ENCODE measurements at regions not wholly inside any gene's neighbourhood (a gene's known extent, or its start where the extent isn't known, plus 50 kb on each side); places are given as distances from the start of the nearest gene placed in this dataset.
"Not testable (repeated sequence)": the region's sequence is repeated elsewhere in the genome, so short reads cannot be mapped to it uniquely, and the experiment has no call there.

DNA sequence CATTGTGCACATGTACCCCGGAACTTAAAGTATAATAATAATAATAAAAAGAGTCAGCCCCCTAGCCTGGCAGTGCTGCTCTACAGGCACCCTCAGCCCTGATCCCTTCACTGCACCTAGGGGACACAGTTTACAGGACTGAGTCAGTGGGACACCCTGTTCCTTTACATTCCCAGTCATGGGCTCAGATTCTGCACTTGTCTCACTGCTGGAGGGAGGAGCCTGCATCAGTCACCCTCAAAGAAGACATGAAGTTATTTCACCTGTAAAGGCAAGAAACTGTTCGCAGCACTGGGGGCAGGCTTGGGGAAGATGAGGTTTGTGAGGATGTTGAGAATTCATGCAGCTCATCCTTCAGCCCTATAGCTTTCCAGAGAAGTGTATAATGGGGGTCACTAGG is 50.7 kb upstream of the VPREB1 start:
- DNase-seq: no peak

GRCh38 chr22:22193462-22193861 is 51.1 kb upstream of the VPREB1 start:
- DNase-seq: not testable (repeated sequence)

GRCh38 chr22:22193006-22193405 is 51.6 kb upstream of the VPREB1 start:
- DNase-seq: not testable (repeated sequence)

GRCh38 chr22:22189796-22190195 is 54.8 kb upstream of the VPREB1 start:
- DNase-seq: not testable (repeated sequence)

GRCh38 chr22:22187863-22188262 is 56.7 kb upstream of the VPREB1 start:
- not testable (repeated sequence) for DNase-seq

DNA sequence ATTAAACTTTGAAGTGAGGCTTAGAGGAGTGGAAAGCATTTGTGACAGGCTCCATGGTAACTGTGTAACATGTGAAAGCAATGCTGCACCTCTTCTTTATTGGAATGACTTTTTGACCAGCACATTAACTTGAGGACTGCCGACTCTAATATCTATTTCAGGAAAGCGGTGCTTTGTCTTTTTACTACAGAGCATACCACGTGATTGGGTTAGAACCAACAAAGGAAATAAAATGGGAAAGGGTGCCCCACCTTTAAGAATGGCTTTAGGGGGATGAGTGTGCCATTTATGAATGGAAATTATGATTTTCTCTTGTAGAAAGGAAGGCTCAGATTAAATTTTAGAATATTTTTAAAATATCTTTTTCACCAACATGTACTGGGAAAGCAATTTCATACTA is 57.3 kb upstream of the VPREB1 start:
- DNase-seq: no peak

DNA sequence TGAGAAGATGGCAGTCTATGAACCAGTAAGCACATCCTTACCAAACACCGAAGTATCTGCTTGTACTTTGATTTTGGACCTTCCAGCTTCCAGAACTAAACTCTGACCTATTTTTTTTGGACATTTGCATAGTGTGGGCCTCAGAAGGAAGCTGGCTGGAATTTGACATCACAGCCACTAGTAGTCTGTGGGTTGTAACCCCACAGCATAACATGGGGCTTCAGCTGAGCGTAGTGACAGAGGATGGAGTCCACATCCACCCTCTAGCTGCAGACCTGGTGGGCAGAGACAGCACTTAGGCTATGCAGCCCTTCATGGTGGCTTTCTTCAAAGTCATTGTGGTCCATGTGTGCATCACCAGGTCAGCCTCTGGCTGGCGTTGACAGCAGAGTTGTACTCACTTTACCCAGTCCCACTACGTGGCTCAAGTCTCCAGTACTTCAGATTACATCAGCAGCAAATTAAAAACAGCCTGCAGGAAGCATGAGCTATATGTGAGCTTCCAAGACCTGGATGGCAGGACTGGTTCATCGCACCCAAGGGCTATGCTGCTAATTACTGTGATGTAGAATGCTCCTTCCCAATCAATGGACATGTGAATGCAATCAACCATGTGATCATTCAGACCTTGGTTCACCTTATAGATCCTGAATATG is 58.6 kb upstream of the VPREB1 start:
- DNase-seq: no peak

GRCh38 chr22:22185217-22185616 is 59.4 kb upstream of the VPREB1 start:
- DNase-seq: no peak

GRCh38 chr22:22184277-22184807 is 60.2 kb upstream of the VPREB1 start:
- no peak for DNase-seq

GRCh38 chr22:22182990-22183264 is 61.7 kb upstream of the VPREB1 start:
- DNase-seq: no peak

GRCh38 chr22:22182218-22182989 is 62.2 kb upstream of the VPREB1 start:
- no peak for DNase-seq

- no peak for DNase-seq
These were observed 63.2 kb upstream of the VPREB1 start for GRCh38 chr22:22181341-22181850.

GRCh38 chr22:22180738-22181285 is 63.8 kb upstream of the VPREB1 start:
- no peak for DNase-seq

DNA sequence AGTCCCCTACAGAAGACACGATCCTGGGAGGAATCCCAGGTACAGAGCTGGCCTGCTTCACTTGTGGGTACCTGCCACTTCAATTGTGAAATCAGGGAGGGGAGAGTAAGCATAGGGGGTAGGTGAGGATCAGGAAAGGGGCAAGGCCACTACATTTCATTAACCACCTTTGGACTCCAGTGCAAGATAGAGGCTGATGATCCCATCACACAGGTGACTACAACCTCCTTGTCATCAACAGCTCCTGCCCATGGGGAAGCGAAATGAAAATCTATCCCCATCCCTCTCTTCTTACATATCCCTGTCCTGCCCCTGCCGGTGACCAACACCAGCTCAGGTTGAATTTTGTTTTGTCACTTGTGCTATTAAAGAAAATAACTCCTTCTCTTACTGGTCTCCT is 64.7 kb upstream of the VPREB1 start:
- no peak for DNase-seq

- no peak for DNase-seq
These were observed 65.6 kb upstream of the VPREB1 start for GRCh38 chr22:22178992-22179391.

DNA sequence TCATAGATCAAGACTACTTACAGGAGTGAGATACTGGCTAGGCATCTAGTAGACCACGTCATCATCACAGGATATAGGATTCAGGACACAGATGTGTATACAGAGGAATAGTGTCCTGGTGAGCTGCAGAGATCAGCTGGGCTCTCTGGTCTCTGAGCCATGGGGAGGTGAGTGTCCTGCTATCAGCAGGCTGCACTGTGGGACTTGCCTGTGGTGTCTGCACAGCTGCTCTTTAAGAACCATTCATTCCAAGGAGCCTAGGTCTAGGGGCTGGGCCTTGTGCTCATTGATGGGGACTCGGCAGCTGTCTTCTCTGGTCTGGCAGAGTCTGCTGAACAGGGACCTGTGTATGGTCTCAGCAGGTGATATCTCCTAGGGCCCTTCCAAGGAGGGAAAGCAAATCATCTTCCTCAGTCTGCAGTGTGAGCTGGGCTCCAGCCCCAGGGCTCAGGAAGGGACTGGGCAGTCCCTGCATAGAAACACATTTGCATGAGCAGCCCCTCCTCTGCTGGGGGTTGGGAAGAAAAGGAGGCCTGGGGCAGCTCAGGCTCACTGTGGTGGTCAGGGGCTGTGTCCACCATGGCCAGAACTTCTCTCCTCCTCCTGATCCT is 66.1 kb upstream of the VPREB1 start:
- DNase-seq: no peak

- no peak for DNase-seq
These were observed 67.5 kb upstream of the VPREB1 start for GRCh38 chr22:22176929-22177616.

DNA sequence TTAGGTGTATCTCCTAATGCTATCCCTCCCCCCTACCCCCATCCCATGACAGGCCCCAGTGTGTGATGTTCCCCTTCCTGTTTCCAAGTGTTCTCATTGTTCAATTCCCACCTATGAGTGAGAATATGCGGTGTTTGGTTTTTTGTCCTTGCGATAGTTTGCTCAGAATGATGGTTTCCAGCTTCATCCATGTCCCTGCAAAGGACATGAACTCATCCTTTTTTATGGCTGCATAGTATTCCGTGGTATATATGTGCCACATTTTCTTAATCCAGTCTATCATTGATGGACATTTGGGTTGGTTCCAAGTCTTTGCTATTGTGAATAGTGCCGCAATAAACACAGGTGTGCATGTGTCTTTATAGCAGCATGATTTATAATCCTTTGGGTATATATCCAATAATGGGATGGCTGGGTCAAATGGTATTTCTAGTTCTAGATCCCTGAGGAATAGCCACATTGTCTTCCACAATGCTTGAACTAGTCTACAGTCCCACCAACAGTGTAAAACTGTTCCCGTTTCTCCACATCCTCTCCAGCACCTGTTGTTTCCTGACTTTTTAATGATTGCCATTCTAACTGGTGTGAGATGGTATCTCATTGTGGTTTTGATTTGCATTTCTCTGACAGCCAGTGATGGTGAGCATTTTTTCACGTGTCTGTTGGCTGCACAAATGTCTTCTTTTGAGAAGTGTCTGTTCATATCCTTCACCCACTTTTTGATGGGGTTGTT is 71.5 kb upstream of the VPREB1 start:
- not testable (repeated sequence) for DNase-seq

- DNase-seq: no peak
These were observed 73.0 kb upstream of the VPREB1 start for GRCh38 chr22:22171357-22172218.

GRCh38 chr22:22169923-22170322 is 74.7 kb upstream of the VPREB1 start:
- DNase-seq: no peak

All from amygdala (tissue), 56 donors.